GM19035 (cell line): ENCODE measurements at regions not wholly inside any gene's neighbourhood (a gene's known extent, or its start where the extent isn't known, plus 50 kb on each side); places are given as distances from the start of the nearest gene placed in this dataset.

Source experiments
- ATAC-seq: cut with Tn5 transposase; IDR thresholded peaks from one replicate; pipeline ENCODE4 v1.9.1; 2021; ENCODE audit not compliant: unreplicated experiment

DNA sequence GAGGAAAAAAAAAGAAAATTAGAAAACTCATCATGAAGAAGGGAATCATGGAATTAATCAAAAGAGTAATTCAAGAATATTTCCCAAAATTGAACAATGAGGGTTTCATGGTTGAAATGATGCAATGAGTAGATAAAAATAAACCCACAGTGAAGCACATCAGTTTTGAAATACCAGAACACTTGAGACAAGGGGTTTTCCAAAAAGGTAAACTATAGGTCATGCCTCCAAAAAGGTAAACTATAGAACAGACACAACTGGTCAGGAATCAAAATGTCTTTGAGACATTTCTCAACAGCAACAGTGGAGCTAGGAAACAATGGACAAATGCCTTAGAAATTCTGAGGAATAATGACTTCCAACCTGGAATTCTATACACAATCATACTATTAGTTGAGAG lies 60.2 kb upstream of the PCSK5 start:
- ATAC-seq: no peak

- ATAC-seq: no peak
Measured at GRCh38 chr9:75833778-75834177, 56.7 kb upstream of the PCSK5 start.

- no peak for ATAC-seq
Measured at GRCh38 chr9:75834878-75835277, 55.6 kb upstream of the PCSK5 start.
